ENCODE measurements at regions not wholly inside any gene's neighbourhood (a gene's known extent, or its start where the extent isn't known, plus 50 kb on each side); places are given as distances from the start of the nearest gene placed in this dataset.

- H3K4me1 ChIP-seq: no peaks in the 10 kb centered on the region
- ATAC-seq: no peak
- no peak overlapping the region for H3K27ac ChIP-seq
- DNase-seq: no peak
- no peaks in the 10 kb centered on the region for H3K36me3 ChIP-seq
- intact Hi-C loops (cut with DNase I; ENCODE audit: low total_unique reads): no loop called here
- in situ Hi-C loops (cut with MboI; ENCODE audit: low sequenced_read_pairs in 4 of 4): no loop called here
- H3K4me3 ChIP-seq: no peak overlapping the region
- no peaks in the 10 kb centered on the region for H3K27me3 ChIP-seq
- H3K9me3 ChIP-seq: no peaks in the 10 kb centered on the region
- TF ChIP-seq POLR2A (IDR thresholded peaks at IDR 0.05) (no peak), CTCF (IDR thresholded peaks at IDR 0.05 in 4 of 5, conservative IDR thresholded peaks at IDR 0.05 in 1 of 5) (no peak)
These were observed 319.2 kb downstream of the DUSP6 start for GRCh38 chr12:89033062-89033461.

GRCh38 chr12:89029961-89030360 is 322.3 kb downstream of the DUSP6 start:
- no peaks in the 10 kb centered on the region for H3K36me3 ChIP-seq
- no peak overlapping the region for H3K27ac ChIP-seq
- in situ Hi-C loops (cut with MboI; ENCODE audit: low sequenced_read_pairs in 4 of 4): no loop called here
- intact Hi-C loops (cut with DNase I; ENCODE audit: low total_unique reads): no loop called here
- H3K4me1 ChIP-seq: no peaks in the 10 kb centered on the region
- H3K4me3 ChIP-seq: no peak overlapping the region
- no peaks in the 10 kb centered on the region for H3K27me3 ChIP-seq
- ATAC-seq (no peak), DNase-seq (no peak)
- no peak for TF ChIP-seq POLR2A (IDR thresholded peaks at IDR 0.05)
- TF ChIP-seq CTCF (IDR thresholded peaks at IDR 0.05 in 4 of 5, conservative IDR thresholded peaks at IDR 0.05 in 1 of 5): no peak
- no peaks in the 10 kb centered on the region for H3K9me3 ChIP-seq

- Histone ChIP-seq H3K36me3 (no peaks in the 10 kb centered on the region), H3K9me3 (no peaks in the 10 kb centered on the region), H3K27me3 (no peaks in the 10 kb centered on the region), H3K4me1 (no peaks in the 10 kb centered on the region), H3K4me3 (no peak overlapping the region), H3K27ac (no peak overlapping the region)
- TF ChIP-seq POLR2A (IDR thresholded peaks at IDR 0.05): no peak
- TF ChIP-seq CTCF (IDR thresholded peaks at IDR 0.05 in 4 of 5, conservative IDR thresholded peaks at IDR 0.05 in 1 of 5): no peak
- in situ Hi-C loops (cut with MboI; ENCODE audit: low sequenced_read_pairs in 4 of 4) (loop anchor here in 2 of 4 donors (5.0 to 25.0 kb wide), 4 partner anchors 438 to 887 kb away; partner anchors contain the start of genes CEP290 (in 1 of the 2), POC1B (in 1 of the 2) and TMTC3 (in 1 of the 2)), intact Hi-C loops (cut with DNase I; ENCODE audit: low total_unique reads) (no loop called here)
- ATAC-seq (no peak), DNase-seq (no peak)
These were observed 327.7 kb downstream of the DUSP6 start for GRCh38 chr12:89024580-89024979.

GRCh38 chr12:89023936-89024335 is 328.4 kb downstream of the DUSP6 start:
- ATAC-seq (no peak), DNase-seq (no peak)
- no peak overlapping the region for H3K27ac ChIP-seq
- in situ Hi-C loops (cut with MboI; ENCODE audit: low sequenced_read_pairs in 4 of 4): loop anchor here in 2 of 4 donors (5.0 to 25.0 kb wide), 4 partner anchors 438 to 887 kb away; partner anchors contain the start of genes CEP290 (in 1 of the 2), POC1B (in 1 of the 2) and TMTC3 (in 1 of the 2)
- intact Hi-C loops (cut with DNase I; ENCODE audit: low total_unique reads): no loop called here
- no peaks in the 10 kb centered on the region for H3K9me3 ChIP-seq
- TF ChIP-seq CTCF (IDR thresholded peaks at IDR 0.05 in 4 of 5, conservative IDR thresholded peaks at IDR 0.05 in 1 of 5): no peak
- H3K4me1 ChIP-seq: no peaks in the 10 kb centered on the region
- no peaks in the 10 kb centered on the region for H3K27me3 ChIP-seq
- no peaks in the 10 kb centered on the region for H3K36me3 ChIP-seq
- H3K4me3 ChIP-seq: no peak overlapping the region

GRCh38 chr12:89020689-89021088 is 331.6 kb downstream of the DUSP6 start:
- Histone ChIP-seq H3K36me3 (no peaks in the 10 kb centered on the region), H3K27ac (no peak overlapping the region), H3K9me3 (no peaks in the 10 kb centered on the region), H3K4me3 (no peak overlapping the region), H3K4me1 (peaks cover 0 to 6% of the 10 kb centered on the region in 2 donors), H3K27me3 (no peaks in the 10 kb centered on the region)
- in situ Hi-C loops (cut with MboI; ENCODE audit: low sequenced_read_pairs in 4 of 4) (loop anchor here in 2 of 4 donors (5.0 to 25.0 kb wide), 4 partner anchors 442 to 883 kb away; partner anchors contain the start of genes CEP290 (in 1 of the 2), POC1B (in 1 of the 2) and TMTC3 (in 1 of the 2)), intact Hi-C loops (cut with DNase I; ENCODE audit: low total_unique reads) (no loop called here)
- TF ChIP-seq CTCF (IDR thresholded peaks at IDR 0.05 in 4 of 5, conservative IDR thresholded peaks at IDR 0.05 in 1 of 5): no peak
- no peak for TF ChIP-seq POLR2A (IDR thresholded peaks at IDR 0.05)
- no peak for ATAC-seq
- DNase-seq: no peak
